ENCODE measurements at regions not wholly inside any gene's neighbourhood (a gene's known extent, or its start where the extent isn't known, plus 50 kb on each side); places are given as distances from the start of the nearest gene placed in this dataset.

DNA sequence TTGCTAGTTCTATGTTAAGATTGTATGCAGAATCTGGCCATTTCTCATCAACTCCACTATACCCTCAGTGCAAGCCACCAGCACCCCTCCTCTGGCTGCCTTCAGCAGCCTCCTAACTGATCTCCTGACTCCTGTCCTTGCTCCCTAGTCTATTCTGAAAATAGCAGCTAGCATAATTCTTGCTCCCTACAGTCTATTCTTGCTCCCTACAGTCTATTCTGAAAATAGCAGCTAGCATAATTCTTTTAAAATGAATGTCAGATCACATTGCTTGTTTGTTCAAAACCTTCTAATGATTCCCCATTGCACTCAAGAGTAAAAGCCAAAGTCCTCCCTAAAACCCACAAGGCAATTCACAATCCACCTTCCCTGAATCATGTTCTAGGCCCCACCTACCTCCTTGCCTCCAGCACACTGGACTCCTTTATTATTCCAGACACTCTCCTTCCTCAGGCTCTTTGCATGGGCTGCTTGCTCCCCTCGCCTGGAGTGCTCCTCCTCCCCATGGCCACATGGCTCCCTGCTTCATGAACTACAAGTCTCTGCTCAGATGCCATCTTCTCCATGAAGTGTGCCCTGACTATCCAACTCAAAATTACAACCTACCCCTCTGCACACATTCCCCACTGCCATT, 164.2 kb upstream of the TNFAIP3 start:
- TF ChIP-seq, protein P1, sequence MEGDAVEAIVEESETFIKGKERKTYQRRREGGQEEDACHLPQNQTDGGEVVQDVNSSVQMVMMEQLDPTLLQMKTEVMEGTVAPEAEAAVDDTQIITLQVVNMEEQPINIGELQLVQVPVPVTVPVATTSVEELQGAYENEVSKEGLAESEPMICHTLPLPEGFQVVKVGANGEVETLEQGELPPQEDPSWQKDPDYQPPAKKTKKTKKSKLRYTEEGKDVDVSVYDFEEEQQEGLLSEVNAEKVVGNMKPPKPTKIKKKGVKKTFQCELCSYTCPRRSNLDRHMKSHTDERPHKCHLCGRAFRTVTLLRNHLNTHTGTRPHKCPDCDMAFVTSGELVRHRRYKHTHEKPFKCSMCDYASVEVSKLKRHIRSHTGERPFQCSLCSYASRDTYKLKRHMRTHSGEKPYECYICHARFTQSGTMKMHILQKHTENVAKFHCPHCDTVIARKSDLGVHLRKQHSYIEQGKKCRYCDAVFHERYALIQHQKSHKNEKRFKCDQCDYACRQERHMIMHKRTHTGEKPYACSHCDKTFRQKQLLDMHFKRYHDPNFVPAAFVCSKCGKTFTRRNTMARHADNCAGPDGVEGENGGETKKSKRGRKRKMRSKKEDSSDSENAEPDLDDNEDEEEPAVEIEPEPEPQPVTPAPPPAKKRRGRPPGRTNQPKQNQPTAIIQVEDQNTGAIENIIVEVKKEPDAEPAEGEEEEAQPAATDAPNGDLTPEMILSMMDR (IDR thresholded peaks at IDR 0.05) = no peak
- TF ChIP-seq EP300 (IDR thresholded peaks at IDR 0.05) = no peak
- TF ChIP-seq POLR2AphosphoS5 (IDR thresholded peaks at IDR 0.05) = no peak
- no peak for TF ChIP-seq POLR2A (IDR thresholded peaks at IDR 0.05)
